Aorta (tissue), 5 donors: ENCODE measurements at regions not wholly inside any gene's neighbourhood (a gene's known extent, or its start where the extent isn't known, plus 50 kb on each side); places are given as distances from the start of the nearest gene placed in this dataset.
"Not testable (repeated sequence)": the region's sequence is repeated elsewhere in the genome, so short reads cannot be mapped to it uniquely, and the experiment has no call there.

ENCODE experiments used
- ATAC-seq: fragments of 200-7000 bp; cut with Tn5 transposase; one replicate; pipeline ENCODE4 v1.9.1; 2022; ENCODE audit warnings: moderate library complexity; ENCODE audit not compliant: low FRiP score
- DNase-seq, 2 donors: peaks; one replicate each; pipeline ENCODE4 v3.0.0-alpha.2; 2020
- H3K27ac ChIP-seq, 2 donors: one replicate each; pipeline ENCODE4 v1.5.1; 2013; ENCODE audit warnings: low read length in 2 of 2, mild to moderate bottlenecking in 2 of 2, moderate library complexity in 2 of 2, control low read depth in 1 of 2, inconsistent platforms in 1 of 2, low read depth in 1 of 2
- H3K27me3 ChIP-seq, 2 donors: one replicate each; pipeline ENCODE4 v1.6.1; 2013; ENCODE audit warnings: control low read depth in 1 of 2, low read length in 1 of 2, mild to moderate bottlenecking in 1 of 2, moderate library complexity in 1 of 2; ENCODE audit not compliant: insufficient read depth in 2 of 2, control insufficient read depth in 1 of 2
- H3K36me3 ChIP-seq, 2 donors: one replicate each; pipeline ENCODE4 v1.6.1; 2013; ENCODE audit warnings: control low read depth in 1 of 2, low read length in 1 of 2, mild to moderate bottlenecking in 1 of 2; ENCODE audit not compliant: insufficient read depth in 2 of 2, control insufficient read depth in 1 of 2
- H3K4me1 ChIP-seq, 2 donors: one replicate each; pipeline ENCODE4 v1.6.1; 2013; ENCODE audit warnings: low read length in 2 of 2, control low read depth in 1 of 2, mild to moderate bottlenecking in 1 of 2, moderate library complexity in 1 of 2; ENCODE audit not compliant: insufficient read depth in 2 of 2, control insufficient read depth in 1 of 2
- H3K4me3 ChIP-seq, 2 donors: one replicate each; pipeline ENCODE4 v1.5.1; 2013; ENCODE audit warnings: low read length in 2 of 2, control low read depth in 1 of 2, mild to moderate bottlenecking in 1 of 2
- H3K9me3 ChIP-seq: one replicate; pipeline ENCODE4 v1.6.1; 2013; ENCODE audit warnings: mild to moderate bottlenecking, low read length; ENCODE audit not compliant: control insufficient read depth
- WGBS, 2 donors: extraction: QIAGEN DNeasy Blood & Tissue Kit; methylation state at CpG; one replicate each; pipeline ENCODE4 v1.1.7; 2013; 5-methylcytosine and 5-hydroxymethylcytosine counted together
- intact Hi-C, 2 donors: fragments of 100-400 bp; cut with DNase I; formaldehyde crosslinking; loops; one replicate each; pipeline versions ENCODE4 v1.14.2 to v1.15.0; 2022
- donor health status: healthy with polysubstance abuse.
- donor health status: Bipolar disorder and iron deficiency.
- donor health status: DM: no; HTN: no; CAD: no.
- donor health status: DM: no; HTN: no; CAD: no.
- donor health status: DM: yes; HTN: yes; CAD: no.

DNA sequence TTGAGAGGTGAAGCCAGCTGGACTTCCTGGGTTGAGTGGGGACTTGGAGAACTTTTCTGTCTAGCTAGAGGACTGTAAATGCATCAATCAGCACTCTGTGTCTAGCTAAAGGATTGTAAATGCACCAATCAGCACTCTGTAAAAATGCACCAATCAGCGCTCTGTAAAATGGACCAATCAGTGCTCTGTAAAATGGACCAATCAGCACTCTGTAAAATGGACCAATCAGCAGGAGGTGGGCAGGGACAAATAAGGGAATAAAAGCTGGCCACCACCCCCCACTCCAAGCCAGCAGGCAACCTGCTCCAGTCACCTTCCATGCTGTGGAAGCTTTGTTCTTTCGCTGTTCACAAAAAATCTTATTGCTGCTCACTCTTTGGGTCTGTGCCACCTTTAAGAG lies 390.4 kb downstream of the RPS24 start:
- DNase-seq, H3K4me3 ChIP-seq, H3K4me1 ChIP-seq, H3K9me3 ChIP-seq, H3K36me3 ChIP-seq, intact Hi-C loops, H3K27ac ChIP-seq, H3K27me3 ChIP-seq, ATAC-seq: not testable (repeated sequence)
- 99 to 100% methylated on average over 2 of the region's 2 CpGs for WGBS, 2 donors

DNA sequence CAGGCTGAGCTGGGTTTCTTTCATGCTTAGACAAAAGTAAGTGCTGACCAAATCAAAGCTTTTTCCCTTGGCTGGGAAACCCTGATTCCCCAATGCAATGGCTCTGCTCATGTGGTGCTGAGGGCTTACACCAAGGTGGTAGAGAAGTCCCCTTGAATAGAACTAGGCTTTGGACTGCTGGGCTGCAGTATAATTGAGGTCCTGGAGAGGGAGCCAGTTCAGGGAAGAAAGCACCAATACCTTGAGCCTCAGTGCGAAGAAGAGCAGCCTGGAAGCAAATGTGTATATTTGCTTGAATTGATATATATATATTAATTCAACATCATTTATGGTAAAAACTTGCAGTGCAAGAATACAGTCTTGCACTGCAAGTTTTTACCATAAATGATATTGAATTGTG lies 391.1 kb downstream of the RPS24 start:
- ATAC-seq (no peak), DNase-seq (no peak)
- 95 to 99% methylated on average over 1 of the region's 1 CpG for WGBS, 2 donors

DNA sequence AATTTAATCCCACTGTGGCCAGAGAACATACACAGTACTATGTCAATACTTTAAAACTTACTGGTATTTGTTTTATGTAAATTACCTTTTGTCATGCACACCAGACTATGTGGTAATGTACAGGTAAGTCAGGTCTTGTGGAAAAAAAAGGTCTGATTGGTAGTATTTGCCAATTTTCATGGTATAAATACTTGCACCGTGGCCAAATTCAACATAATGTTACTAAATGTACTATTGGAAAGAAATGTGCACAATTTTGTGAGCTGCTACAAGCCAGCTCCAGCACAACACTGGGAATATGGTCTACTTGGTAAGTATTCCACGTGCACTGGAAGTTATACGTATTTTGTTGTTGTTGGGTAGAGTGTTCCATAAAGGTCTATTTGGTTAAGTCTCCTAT lies 392.5 kb downstream of the RPS24 start:
- WGBS, 2 donors = 85 to 89% methylated on average over 3 of the region's 3 CpGs
- H3K36me3 ChIP-seq = no peaks in the 10 kb centered on the region
- no peak overlapping the region for H3K4me3 ChIP-seq
- no peak overlapping the region for H3K27ac ChIP-seq
- intact Hi-C loops = no loop called here
- no peak for ATAC-seq
- no peak for DNase-seq
- H3K9me3 ChIP-seq = peaks cover 5% of the 10 kb centered on the region
- no peaks in the 10 kb centered on the region for H3K4me1 ChIP-seq
- H3K27me3 ChIP-seq = no peaks in the 10 kb centered on the region

More for the DNA sequence above, 391.1 kb downstream of the RPS24 start:
- no peak overlapping the region for H3K27ac ChIP-seq
- peaks cover 5% of the 10 kb centered on the region for H3K9me3 ChIP-seq
- no peaks in the 10 kb centered on the region for H3K36me3 ChIP-seq
- H3K4me3 ChIP-seq = no peak overlapping the region
- intact Hi-C loops = no loop called here
- no peaks in the 10 kb centered on the region for H3K4me1 ChIP-seq
- no peaks in the 10 kb centered on the region for H3K27me3 ChIP-seq

DNA sequence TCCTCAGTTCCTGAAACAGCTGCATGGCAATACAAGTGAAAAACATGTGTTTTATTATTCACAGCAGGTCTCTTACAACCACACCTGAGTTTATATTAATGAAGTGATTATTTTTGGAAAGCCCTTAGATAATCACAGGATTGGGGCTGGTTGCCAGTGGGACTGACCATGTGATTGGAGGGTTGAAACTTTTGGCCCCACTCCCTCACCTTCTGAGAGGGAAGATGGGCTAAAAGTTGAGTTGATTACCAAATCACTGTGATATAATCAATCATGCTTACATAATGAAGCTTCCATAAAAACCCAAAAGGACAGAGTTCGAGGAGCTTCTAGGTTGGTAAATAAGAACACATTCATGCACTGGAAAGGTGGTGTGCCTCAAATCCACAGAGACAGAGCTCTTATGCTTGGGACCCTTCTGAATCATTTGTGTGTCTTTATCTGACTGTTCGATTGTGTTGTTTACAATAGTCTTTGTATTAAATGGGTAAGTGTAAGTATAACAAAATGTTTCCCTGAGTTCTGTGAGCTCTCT lies 393.9 kb downstream of the RPS24 start:
- Histone ChIP-seq H3K4me1 (no peaks in the 10 kb centered on the region), H3K4me3 (no peak overlapping the region), H3K27me3 (no peaks in the 10 kb centered on the region), H3K36me3 (no peaks in the 10 kb centered on the region), H3K27ac (no peak overlapping the region), H3K9me3 (peaks cover 5% of the 10 kb centered on the region)
- ATAC-seq (no peak), DNase-seq (peak in 1 of 2 donors; percentile 2)
- 95 to 96% methylated on average over 2 of the region's 2 CpGs for WGBS, 2 donors
- intact Hi-C loops = no loop called here

- WGBS, 2 donors = 93 to 94% methylated on average over 2 of the region's 2 CpGs
- H3K4me1 ChIP-seq = no peaks in the 10 kb centered on the region
- H3K36me3 ChIP-seq = no peaks in the 10 kb centered on the region
- H3K27ac ChIP-seq = no peak overlapping the region
- no peak for ATAC-seq
- DNase-seq = no peak
- intact Hi-C loops = no loop called here
- H3K4me3 ChIP-seq = no peak overlapping the region
- peaks cover 5% of the 10 kb centered on the region for H3K9me3 ChIP-seq
- H3K27me3 ChIP-seq = no peaks in the 10 kb centered on the region
Observed at GRCh38 chr10:78428579-78428978, 394.9 kb downstream of the RPS24 start.

- 93% methylated on average over 3 of the region's 3 CpGs for WGBS, 2 donors
- intact Hi-C loops = no loop called here
- Histone ChIP-seq H3K36me3 (no peaks in the 10 kb centered on the region), H3K27me3 (no peaks in the 10 kb centered on the region), H3K4me1 (no peaks in the 10 kb centered on the region), H3K27ac (no peak overlapping the region), H3K9me3 (no peaks in the 10 kb centered on the region), H3K4me3 (no peak overlapping the region)
- DNase-seq (no peak), ATAC-seq (no peak)
Observed at GRCh38 chr10:78429984-78430383, 396.3 kb downstream of the RPS24 start.

GRCh38 chr10:78432583-78432982 lies 398.9 kb downstream of the RPS24 start:
- intact Hi-C loops = no loop called here

DNA sequence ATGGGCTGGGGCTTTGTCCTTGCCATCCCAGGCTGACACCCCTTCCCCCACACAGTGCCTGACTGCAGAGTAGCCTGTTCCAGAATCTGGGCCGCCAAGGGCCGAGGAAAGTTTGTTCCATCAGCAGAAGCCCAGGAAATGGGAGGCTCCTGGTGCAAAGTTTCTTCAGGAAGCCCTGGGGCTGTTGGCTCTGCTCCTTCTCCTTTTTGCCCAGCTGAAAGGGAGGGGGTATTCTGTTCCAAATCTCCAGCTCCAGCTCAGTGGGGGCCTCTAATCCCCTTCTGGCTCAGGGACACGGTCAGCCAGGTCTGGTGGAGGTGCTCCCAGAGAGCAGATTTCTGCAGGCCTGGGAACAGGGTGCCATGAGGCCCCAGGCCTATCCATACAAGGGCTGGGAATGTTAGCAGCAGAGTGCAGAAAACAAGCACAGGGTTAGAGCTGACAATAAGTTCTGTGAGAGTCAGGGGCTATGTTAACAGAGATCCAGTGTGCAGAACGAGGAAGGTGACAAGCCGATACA lies 399.5 kb downstream of the RPS24 start:
- Histone ChIP-seq H3K36me3 (no peaks in the 10 kb centered on the region), H3K4me3 (no peak overlapping the region), H3K27me3 (no peaks in the 10 kb centered on the region), H3K9me3 (no peaks in the 10 kb centered on the region), H3K27ac (no peak overlapping the region), H3K4me1 (no peaks in the 10 kb centered on the region)
- DNase-seq (peak in 1 of 2 donors; percentile 49), ATAC-seq (no peak)
- WGBS, 2 donors = 48% methylated on average over 5 of the region's 5 CpGs
- intact Hi-C loops = no loop called here

More at GRCh38 chr10:78432583-78432982, 398.9 kb downstream of the RPS24 start:
- H3K27me3 ChIP-seq = no peaks in the 10 kb centered on the region
- no peak for DNase-seq
- no peaks in the 10 kb centered on the region for H3K36me3 ChIP-seq
- H3K9me3 ChIP-seq = no peaks in the 10 kb centered on the region
- ATAC-seq = no peak
- no peak overlapping the region for H3K4me3 ChIP-seq
- WGBS, 2 donors = 63 to 65% methylated on average over 2 of the region's 2 CpGs
- no peak overlapping the region for H3K27ac ChIP-seq
- no peaks in the 10 kb centered on the region for H3K4me1 ChIP-seq

GRCh38 chr10:78433766-78434535 lies 400.3 kb downstream of the RPS24 start:
- Histone ChIP-seq H3K9me3 (no peaks in the 10 kb centered on the region), H3K4me1 (no peaks in the 10 kb centered on the region), H3K27me3 (no peaks in the 10 kb centered on the region), H3K36me3 (no peaks in the 10 kb centered on the region), H3K4me3 (no peak overlapping the region), H3K27ac (no peak overlapping the region)
- DNase-seq = peak in 1 of 2 donors; percentile 33
- intact Hi-C loops = no loop called here
- ATAC-seq = no peak
- 8 to 15% methylated on average over 11 of the region's 11 CpGs for WGBS, 2 donors
